C4-2B (cell line): ENCODE measurements at regions not wholly inside any gene's neighbourhood (a gene's known extent, or its start where the extent isn't known, plus 50 kb on each side); places are given as distances from the start of the nearest gene placed in this dataset.

ENCODE experiments used
- CTCF ChIP-seq: fragments of 450-650 bp; conservative IDR thresholded peaks from 2 replicates; pipeline ENCODE4 v1.5.1; 2017; ENCODE audit warnings: mild to moderate bottlenecking
- ZFX ChIP-seq: fragments of 450-650 bp; IDR thresholded peaks from 2 replicates; pipeline ENCODE4 v1.6.1; 2017

- TF ChIP-seq CTCF = no peak
- no peak for TF ChIP-seq ZFX
Observed at GRCh38 chr11:90867416-90867815, 644.6 kb upstream of the CHORDC1 start.
